HepG2 (cell line): ENCODE measurements at regions not wholly inside any gene's neighbourhood (a gene's known extent, or its start where the extent isn't known, plus 50 kb on each side); places are given as distances from the start of the nearest gene placed in this dataset.

Source experiments
- ATAC-seq: fragments of 200-7000 bp; cut with Tn5 transposase; 3 replicates; pipeline ENCODE4 v1.9.1; 2020; ENCODE audit warnings: mild to moderate bottlenecking, moderate library complexity
- BruUV-seq: library from RNA; stranded (reverse); fragments of 400-500 nt; replicated peaks from 2 replicates; lab custom pipeline; 2021; lab: Mats Ljungman, UMichigan
- CTCF ChIA-PET: fragments of 300-600 bp; formaldehyde crosslinking; extraction: SDS; loops from one replicate; lab custom pipeline; 2021; ENCODE audit warnings: low total read pairs, inconsistent platforms, low intra/inter-chr PET ratio; lab: Yijun Ruan, JAX
- POLR2A ChIA-PET: fragments of 350-600 bp; sonication (Branson Sonifier 250); formaldehyde crosslinking; loops from one replicate; lab custom pipeline; 2020; ENCODE audit warnings: antibody characterized with exemption, inconsistent platforms; lab: Yijun Ruan, JAX
- DNase-seq: peaks from one replicate; pipeline ENCODE4 v3.0.0-alpha.2; 2015; ENCODE audit warnings: low spot score
- FAIRE-seq: peaks from 3 replicates; lab custom pipeline; 2011; peaks lifted over from hg19 to GRCh38; lab: Jason Lieb, UNC
- H2AFZ ChIP-seq: one replicate; pipeline ENCODE4 v1.6.1; 2011; ENCODE audit warnings: low read length, inconsistent platforms
- H3K27ac ChIP-seq: fragments of 300-600 bp; 3 replicates; pipeline ENCODE4 v1.8.0; 2011; ENCODE audit warnings: mixed run types, mild to moderate bottlenecking, mixed read lengths, low read length, inconsistent platforms; ENCODE audit not compliant: insufficient read depth; ENCODE audit errors: extremely low read length
- H3K27me3 ChIP-seq, 2 experiments: fragments of 200-600 bp in 1 of 2; 2 replicates in 1 of 2; 3 replicates in 1 of 2; pipeline versions ENCODE4 v1.6.0 to v1.8.0; 2011; ENCODE audit warnings: low read length in 2 of 2, mild to moderate bottlenecking in 2 of 2, moderate library complexity in 2 of 2, inconsistent platforms in 1 of 2; ENCODE audit not compliant: insufficient read depth in 2 of 2, control insufficient read depth in 1 of 2
- H3K36me3 ChIP-seq, 2 experiments: fragments of 200-600 bp in 1 of 2; replicated peaks in 1 of 2; 2 replicates in 1 of 2; 3 replicates in 1 of 2; pipeline versions ENCODE4 v1.5.1 to v1.8.0; 2011; ENCODE audit warnings: low read length in 2 of 2, inconsistent platforms in 1 of 2; ENCODE audit not compliant: insufficient read depth in 2 of 2, control insufficient read depth in 1 of 2
- H3K4me1 ChIP-seq: 2 replicates; pipeline ENCODE4 v1.5.1; 2012; ENCODE audit warnings: low read length, inconsistent platforms; ENCODE audit not compliant: insufficient read depth
- H3K4me2 ChIP-seq: 2 replicates; pipeline ENCODE4 v1.6.0; 2011; ENCODE audit warnings: low read depth, low read length, inconsistent platforms
- H3K4me3 ChIP-seq, 3 experiments: fragments of 200-600 bp in 1 of 3; sonication (generic), shearing (Covaris generic) in 1 of 3; replicated peaks in 1 of 3; 2 replicates each; pipeline ENCODE4 v1.5.1; 2011 to 2016; ENCODE audit warnings: low read length in 3 of 3, inconsistent platforms in 2 of 3, low read depth in 2 of 3, mild to moderate bottlenecking in 2 of 3, control low read depth in 1 of 3, mixed read lengths in 1 of 3; ENCODE audit not compliant: insufficient read depth in 1 of 3
- H3K79me2 ChIP-seq: one replicate; pipeline ENCODE4 v1.6.1; 2011; ENCODE audit warnings: low read length, inconsistent platforms; ENCODE audit not compliant: insufficient read depth
- H3K9ac ChIP-seq: 2 replicates; pipeline ENCODE4 v1.6.0; 2011; ENCODE audit warnings: mild to moderate bottlenecking, low read depth, low read length, inconsistent platforms; ENCODE audit not compliant: insufficient read depth
- H3K9me3 ChIP-seq: 2 replicates; pipeline ENCODE4 v1.5.1; 2012; ENCODE audit warnings: mild to moderate bottlenecking, low read length
- H4K20me1 ChIP-seq: 2 replicates; pipeline ENCODE4 v1.6.0; 2011; ENCODE audit warnings: inconsistent platforms, mild to moderate bottlenecking, low read length, moderate library complexity; ENCODE audit not compliant: insufficient read depth
- BCLAF1 ChIP-seq: fragments of 450-650 bp; IDR thresholded peaks from 2 replicates; pipeline ENCODE4 v1.6.1; 2017; ENCODE audit warnings: mild to moderate bottlenecking
- ETS1 ChIP-seq: sonication (generic); formaldehyde crosslinking; IDR thresholded peaks from 2 replicates; pipeline ENCODE4 v1.4.0; 2020; ENCODE audit warnings: missing genetic modification reagents
- FOXA3 ChIP-seq: IDR thresholded peaks from 2 replicates; pipeline ENCODE4 v1.6.1; 2016; ENCODE audit warnings: missing genetic modification reagents, missing compliant biosample characterization
- KAT7 ChIP-seq: IDR thresholded peaks from 2 replicates; pipeline ENCODE4 v1.6.1; 2018; ENCODE audit warnings: borderline replicate concordance, missing compliant biosample characterization
- NFE2L1 ChIP-seq: sonication (generic); formaldehyde crosslinking; IDR thresholded peaks from 2 replicates; pipeline ENCODE4 v1.4.0; 2020; ENCODE audit warnings: missing genetic modification reagents, mild to moderate bottlenecking, borderline replicate concordance
- UBTF ChIP-seq: sonication (generic); formaldehyde crosslinking; IDR thresholded peaks from 2 replicates; pipeline ENCODE4 v1.4.0; 2020; ENCODE audit warnings: mild to moderate bottlenecking, missing genetic modification reagents
- ZNF510 ChIP-seq: sonication (generic); formaldehyde crosslinking; IDR thresholded peaks from 2 replicates; pipeline ENCODE4 v1.4.0; 2020; ENCODE audit warnings: low read depth, mild to moderate bottlenecking, missing genetic modification reagents
- ZNF777 ChIP-seq: sonication (generic); formaldehyde crosslinking; IDR thresholded peaks from 2 replicates; pipeline ENCODE4 v1.4.0; 2020; ENCODE audit warnings: missing genetic modification reagents
- ZSCAN22 ChIP-seq: sonication (generic); formaldehyde crosslinking; IDR thresholded peaks from 2 replicates; pipeline ENCODE4 v1.4.0; 2020; ENCODE audit warnings: mild to moderate bottlenecking, missing genetic modification reagents
- WGBS: methylation state at CpG from one replicate; pipeline ENCODE4 v1.1.6; 2017; ENCODE audit warnings: low lambda C conversion rate; 5-methylcytosine and 5-hydroxymethylcytosine counted together
- in situ Hi-C: cut with HindIII; loops from 2 replicates; pipeline ENCODE4 v1.10.0; 2017; ENCODE audit warnings: low pct_unique_long_range_greater_than_20kb; ENCODE audit not compliant: extremely low pct_ligation_motif_present
- intact Hi-C: fragments of 100-400 bp; cut with micrococcal nuclease; formaldehyde crosslinking; loops from one replicate; pipeline ENCODE4 v1.10.0; 2022; ENCODE audit not compliant: unreplicated experiment

- intact Hi-C loops (no loop called here), in situ Hi-C loops (no loop called here)
- Histone ChIP-seq H3K9me3 (no peaks in the 10 kb centered on the region), H4K20me1 (no peaks in the 10 kb centered on the region), H2AFZ (no peak overlapping the region), H3K27me3 (no peaks in the 10 kb centered on the region), H3K79me2 (no peaks in the 10 kb centered on the region), H3K4me3 (no peak overlapping the region), H3K36me3 (no peaks in the 10 kb centered on the region), H3K27ac (no peak overlapping the region), H3K4me2 (no peak overlapping the region), H3K9ac (no peak overlapping the region), H3K4me1 (no peaks in the 10 kb centered on the region)
- no peak for TF ChIP-seq ZSCAN22
- no peak for TF ChIP-seq ETS1 (CRISPR knock-in tag)
- TF ChIP-seq ZNF510 (CRISPR knock-in tag): no peak
- TF ChIP-seq ZNF777 (CRISPR knock-in tag): no peak
- no peak for TF ChIP-seq UBTF (CRISPR knock-in tag)
- TF ChIP-seq BCLAF1: no peak
- no peak for TF ChIP-seq FOXA3 (CRISPR knock-in tag)
- TF ChIP-seq KAT7 (CRISPR knock-in tag): no peak
- no peak for TF ChIP-seq NFE2L1
- ATAC-seq: no peak
- CTCF ChIA-PET: no interaction called here
- 3% methylated on average over 2 of the region's 2 CpGs for WGBS
- POLR2A ChIA-PET: no interaction called here
- no TSS peak for BruUV-seq
- no peak for DNase-seq
- FAIRE-seq: no peak
These were observed 186.7 kb downstream of the LARP7 start for GRCh38 chr4:112823606-112824005.
